HG03575 (cell line): ENCODE measurements at regions not wholly inside any gene's neighbourhood (a gene's known extent, or its start where the extent isn't known, plus 50 kb on each side); places are given as distances from the start of the nearest gene placed in this dataset.

Source experiments
- ATAC-seq: cut with Tn5 transposase; IDR thresholded peaks from one replicate; pipeline ENCODE4 v1.9.1; 2021; ENCODE audit not compliant: unreplicated experiment, insufficient number of reproducible peaks, low FRiP score; ENCODE audit errors: extremely low read depth

DNA sequence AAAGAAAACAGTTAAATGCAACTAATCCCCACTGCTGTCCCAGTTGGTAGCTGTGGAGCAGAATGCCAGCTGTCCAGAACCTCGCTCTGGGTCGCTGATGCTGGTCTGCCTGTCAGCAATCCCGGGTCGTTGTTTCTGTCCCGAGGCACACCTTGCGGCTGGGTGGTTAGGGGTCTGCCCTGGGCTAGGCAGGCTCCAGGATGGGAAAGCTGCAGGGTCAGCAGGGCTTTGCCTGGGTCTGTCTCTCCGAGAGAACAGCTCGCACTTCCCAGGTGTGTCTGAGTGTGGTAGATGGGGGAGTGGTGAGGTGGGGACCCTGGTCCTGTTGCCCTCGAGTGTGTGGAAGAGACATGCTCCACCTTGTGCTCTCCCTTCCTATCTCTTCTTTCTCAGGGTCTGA is 261.2 kb downstream of the CLIC5 start:
- no peak for ATAC-seq

DNA sequence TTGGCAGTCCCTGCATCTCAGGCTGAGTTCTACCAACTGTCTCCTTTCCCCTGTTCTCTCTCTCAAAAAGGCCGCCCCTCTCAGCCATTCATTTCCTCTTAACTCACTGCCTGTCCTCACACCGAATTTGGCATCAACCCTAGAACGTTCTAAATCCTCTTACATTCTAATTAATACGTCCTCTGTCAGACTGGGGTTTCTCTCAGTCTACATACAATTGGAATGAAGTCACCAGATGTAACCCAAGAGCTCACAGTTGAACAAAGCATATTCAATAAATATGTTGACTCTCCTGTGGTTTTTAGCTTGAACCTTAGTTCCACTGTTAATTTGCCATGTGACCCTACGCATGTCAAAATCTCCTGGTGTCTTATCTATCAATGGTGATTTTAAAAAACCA is 269.6 kb downstream of the CLIC5 start:
- no peak for ATAC-seq

DNA sequence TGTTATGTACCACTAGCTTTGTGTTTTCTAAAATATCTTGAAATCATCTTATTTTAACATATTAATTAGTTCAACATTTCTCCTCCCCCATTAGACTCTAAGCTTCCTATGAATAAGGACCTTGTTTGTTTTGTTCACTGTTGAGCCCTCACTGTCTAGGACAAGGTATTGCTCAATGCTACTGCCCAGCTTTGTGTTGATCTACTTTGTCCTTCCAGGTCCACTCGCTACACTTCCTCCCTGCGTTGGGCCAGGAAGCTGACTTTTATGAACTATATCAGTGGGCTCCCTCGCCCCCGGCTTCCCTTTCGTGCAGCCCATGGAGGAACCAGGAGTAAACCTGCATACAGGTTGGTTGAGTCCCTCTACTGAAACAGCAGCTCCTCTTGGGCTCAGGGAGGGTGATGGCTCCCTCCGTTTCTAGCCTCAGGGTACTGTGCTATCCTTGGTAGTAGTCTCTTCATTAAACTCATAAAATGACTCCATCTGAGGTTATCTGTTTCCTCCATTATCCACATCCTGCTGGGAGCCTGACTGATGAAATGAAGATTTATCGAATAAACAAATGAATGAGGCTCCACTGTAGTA is 272.5 kb downstream of the CLIC5 start:
- ATAC-seq: no peak

DNA sequence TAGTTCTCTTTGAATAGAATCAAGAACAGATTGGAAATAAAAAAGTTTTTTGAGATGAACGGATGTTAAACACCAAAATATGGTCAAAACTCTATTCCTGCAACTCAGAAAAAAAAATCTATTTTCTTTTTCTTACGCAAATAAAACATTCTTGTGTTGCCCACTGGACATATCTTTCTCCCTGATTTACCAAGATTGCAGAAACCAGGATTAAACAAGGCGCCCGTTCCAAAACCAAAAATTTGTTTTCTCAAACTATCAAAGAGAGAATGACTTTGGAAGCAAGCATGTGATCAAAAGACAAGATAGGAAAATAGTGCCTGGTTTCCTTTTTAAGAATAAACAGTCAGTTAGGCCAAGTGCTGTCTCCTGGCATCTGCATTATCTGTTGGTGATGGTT is 273.1 kb downstream of the CLIC5 start:
- ATAC-seq: no peak

DNA sequence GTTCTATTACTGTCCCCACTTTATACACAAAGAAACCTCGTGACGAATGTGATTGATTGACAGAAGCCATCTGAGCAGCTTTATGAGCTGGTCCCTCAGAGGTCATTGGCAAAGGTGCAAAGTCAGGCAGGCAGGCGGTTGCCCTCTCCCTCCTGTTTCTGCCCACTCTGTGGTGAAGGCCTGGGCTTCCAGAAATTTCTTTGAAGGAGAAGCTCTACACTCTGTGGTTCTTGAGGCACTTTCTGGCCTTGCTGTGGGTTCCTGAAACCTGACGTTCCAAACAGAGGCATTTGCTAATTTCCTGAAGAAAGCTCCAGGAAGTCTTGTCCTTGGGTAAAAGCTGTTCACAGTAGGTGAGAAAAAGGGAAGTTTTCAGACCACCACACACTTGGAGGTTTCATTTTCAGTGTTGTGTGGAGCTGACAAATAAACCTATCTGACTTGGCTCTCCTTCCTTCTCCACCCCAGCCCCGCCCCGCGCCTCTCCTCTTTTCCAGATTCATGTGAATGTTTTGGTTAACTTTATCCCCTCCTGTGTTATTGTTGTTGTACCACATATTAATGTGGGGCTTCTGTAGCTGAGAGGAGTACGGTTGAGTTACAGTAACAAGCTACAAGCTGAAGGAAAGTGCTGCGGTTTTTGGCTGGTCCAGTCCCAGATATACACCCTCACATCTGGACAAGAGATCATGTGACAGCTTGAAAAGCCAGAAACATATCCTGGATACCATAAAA is 274.1 kb downstream of the CLIC5 start:
- no peak for ATAC-seq

DNA sequence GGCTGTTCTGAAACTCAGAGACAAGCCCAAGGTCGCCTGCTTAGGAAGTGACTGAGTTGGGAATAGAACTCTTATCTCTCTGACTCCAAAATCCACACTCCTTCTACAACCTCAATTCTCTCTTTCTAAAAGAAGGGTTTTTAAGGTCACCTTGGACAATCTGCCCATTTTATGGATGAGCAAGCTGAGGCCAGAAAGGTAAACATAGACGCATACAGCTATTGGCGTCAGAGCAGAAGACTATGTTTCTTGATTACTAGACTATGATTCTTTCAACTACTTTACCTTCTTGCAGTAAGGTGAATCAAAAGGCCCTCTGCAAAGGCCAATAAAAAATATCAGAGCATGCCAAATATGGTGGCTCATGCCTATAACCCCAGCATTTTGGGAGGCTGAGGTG is 276.6 kb downstream of the CLIC5 start:
- ATAC-seq: no peak

DNA sequence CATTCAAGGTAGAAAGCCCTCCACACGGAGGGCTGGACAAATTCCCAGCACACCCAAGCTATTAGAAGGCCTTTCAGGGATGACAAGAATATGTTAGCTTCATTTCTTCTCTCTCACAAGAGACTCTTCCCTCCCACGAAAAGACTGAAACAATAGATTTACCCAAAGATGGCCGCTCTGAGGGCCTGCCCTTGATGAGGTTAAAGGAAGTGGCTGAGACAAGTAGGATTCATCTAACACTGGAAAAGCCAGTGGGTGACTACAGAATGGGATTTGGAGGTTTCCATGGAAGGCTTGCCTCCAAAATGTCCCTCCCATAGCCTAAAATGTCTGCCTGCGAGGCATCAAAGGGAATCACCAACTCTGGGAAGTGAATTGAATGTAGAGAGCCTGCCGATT is 277.6 kb downstream of the CLIC5 start:
- ATAC-seq: no peak

DNA sequence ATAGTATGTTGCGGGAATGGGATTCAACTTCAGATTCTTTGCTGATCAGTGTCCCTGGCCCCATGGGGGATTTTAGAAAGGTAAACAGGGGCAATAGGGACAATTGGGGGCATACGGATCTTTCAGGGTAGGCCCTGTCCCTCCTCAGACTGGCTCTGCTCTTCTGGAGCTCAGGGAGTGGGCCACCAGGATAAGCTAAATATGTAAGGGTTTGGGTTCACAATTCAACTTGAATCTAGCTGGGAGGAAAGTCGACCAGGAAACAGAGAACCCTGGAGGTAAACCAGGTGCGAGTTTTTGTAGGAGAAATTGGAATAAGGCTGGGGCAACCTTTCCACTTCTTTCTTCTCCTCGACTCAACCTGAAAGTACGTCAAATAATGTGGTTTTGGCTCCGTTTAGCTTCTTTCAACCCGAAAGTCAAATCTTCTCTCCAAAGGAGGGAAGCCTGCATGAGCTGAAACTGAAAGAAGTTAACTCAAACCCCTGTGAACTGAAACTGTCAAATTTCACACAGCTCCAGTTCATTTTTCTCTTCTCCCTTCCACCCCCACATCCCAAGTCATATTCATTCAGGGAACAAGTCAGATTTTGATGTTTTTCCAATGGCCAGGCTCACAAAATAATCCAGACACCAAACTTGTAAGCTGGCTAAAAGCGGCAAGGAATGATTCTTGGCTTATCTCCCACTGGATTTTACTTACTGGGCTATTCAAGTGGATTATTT is 278.2 kb downstream of the CLIC5 start:
- ATAC-seq: peak; percentile 57

DNA sequence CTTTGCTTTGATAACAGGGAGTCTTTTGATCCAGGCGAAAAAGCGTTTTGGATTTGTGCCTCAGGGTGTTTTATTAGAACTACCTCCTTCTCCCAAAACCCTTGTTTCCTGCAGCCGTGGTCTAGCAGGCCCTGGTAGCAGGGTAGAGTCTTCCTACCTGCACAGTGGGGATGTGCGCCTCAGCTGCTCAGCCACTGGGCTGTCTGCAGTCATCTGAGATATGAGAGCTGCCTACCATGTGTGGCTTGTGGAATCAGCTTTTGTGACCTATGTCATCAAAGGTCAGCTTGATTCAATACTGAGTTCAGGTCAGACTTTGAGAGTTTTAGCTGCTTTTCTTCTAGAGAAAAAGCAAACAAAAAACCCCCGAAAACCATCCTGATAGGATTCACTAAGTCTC is 279.5 kb downstream of the CLIC5 start:
- ATAC-seq: no peak

DNA sequence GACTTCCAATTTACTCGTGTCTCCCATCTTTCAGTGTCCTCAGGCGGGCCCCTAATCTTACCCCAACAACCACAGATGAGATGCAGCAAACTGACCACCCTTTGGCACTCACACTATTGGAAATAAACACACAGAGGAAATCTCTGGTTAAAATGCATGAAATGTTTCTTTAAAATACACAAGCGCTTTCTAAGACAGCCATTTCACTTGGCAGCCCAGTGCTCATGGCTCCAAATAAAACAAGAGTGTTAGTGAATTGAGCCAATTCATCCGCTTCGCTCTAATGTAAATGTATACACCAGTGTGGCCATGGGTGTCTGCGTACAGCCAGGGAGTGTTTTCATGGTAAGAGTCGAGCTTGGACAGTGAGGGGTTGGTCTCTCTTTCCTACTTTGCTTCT is 282.9 kb downstream of the CLIC5 start:
- no peak for ATAC-seq

DNA sequence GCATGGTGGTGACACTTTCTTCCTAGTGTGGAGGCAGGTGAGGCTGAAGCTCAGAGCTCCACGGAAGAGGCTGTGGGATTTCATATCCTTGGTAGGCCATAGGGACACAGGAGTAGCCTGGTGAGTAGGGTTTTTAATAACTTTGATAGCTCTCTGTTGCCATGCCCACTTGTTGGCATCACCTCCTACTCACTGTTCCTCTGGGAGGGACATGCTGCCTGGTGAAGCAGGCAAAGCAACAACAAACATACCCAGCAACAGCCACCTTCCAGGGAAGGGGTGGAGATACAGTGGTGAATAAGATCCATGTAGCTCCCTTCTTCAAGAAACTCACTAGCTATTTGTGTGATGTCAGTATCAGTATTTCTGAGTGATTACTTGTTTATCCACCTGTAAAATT is 285.4 kb downstream of the CLIC5 start:
- no peak for ATAC-seq

DNA sequence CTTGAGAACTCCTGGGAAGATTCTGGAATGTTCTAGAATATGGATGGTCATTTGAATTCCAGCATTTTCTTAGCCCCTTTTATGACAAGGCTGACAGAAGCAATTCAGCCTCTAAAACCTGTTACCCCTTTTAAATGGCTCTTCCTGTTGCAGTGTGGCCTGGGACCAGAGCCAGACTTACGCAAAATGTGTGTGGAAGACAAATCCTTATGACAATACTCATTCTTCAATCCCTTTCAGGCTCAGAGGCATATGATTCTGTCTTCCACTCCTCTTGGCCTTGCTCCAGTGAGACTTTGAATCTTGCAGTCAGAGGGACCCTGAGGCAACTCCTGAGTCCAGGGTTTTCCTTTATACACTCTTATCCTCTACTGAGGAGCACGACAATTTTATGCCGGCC is 287.0 kb downstream of the CLIC5 start:
- ATAC-seq: no peak

DNA sequence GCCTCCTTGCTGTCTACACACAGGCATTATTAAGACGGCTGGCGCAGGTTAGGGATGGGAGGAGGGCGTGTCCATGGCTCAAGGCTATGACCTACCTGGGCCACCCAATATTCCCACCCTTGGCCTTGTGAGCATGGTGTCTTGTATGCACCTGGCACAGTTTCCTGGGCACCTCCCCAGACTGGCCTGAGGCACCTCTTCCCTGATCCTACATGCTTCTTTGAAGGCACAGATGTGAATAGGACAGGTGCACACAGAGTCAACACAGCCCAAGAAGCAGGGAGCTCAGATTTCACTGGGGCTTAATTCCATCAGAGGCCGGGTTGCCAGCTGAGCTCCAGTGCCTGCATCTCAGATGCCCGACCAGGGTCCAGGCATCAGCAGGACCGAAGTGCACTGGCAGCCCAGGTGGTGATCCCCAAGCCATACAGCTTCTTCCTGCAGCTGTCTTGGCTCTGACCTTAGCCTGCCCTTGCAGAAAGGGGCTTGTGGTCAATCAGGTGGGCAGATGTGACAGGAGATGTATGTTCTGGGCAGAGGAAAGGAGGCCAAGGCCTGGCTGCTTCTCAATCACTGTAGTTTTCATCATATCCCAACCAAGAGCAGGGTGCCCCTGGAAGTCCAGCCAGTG is 287.7 kb downstream of the CLIC5 start:
- no peak for ATAC-seq

DNA sequence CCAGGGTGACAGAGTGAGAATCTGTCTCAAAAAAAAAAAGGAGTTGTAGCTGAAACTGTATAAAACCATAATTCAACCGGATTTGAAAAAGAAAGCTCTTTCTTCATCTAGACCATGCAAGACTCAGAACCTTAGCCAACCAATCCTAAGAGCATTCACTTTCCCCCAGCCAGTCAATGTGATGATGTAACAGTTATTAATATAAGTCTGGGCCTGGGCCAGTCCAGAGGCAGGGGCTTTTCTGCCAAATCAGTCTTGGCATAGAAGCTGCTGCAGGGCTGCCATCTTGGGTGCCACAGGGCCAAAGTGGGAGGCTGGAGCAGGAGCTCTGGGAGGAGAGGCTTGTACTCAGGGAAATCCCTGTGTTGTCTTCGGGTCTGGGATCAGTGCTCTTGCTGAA is 288.4 kb downstream of the CLIC5 start:
- no peak for ATAC-seq

DNA sequence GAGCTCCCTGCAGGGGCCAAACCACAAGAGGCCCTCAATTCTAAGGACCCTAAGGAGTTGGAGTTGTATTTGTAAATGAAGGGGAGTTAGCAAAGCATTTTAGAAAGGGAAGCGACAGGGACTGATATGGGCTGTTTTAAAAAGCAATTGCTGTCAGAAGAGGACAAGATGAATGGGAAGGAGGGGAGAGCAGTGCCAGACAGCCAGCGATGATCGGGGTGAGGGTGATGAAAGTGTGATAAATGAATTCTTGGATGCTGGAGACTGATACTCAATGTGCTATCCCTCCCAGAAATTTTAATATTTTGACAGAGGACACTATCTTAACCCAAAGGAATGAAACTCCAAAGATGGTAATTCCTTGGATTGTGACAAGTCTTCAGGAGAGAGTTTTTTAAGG is 289.2 kb downstream of the CLIC5 start:
- ATAC-seq: no peak

DNA sequence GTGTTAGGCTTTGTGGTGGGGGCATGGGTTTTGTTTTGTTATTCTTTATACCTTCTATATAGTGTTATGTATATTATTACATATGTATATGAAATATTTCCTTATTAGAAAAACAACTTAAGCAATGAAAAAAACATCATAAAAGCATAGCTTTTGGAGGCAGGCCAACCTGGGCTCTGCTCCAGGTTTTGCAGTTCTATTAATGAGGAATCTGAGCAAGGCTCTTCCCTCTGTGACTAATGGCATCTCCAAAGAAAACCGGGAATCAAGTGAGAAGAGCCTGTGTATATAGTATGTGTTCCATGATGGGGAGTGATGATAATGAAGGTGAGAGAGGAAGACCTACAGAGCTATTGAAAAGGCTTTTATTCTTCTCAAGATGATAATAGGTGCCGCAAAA is 291.1 kb downstream of the CLIC5 start:
- no peak for ATAC-seq

DNA sequence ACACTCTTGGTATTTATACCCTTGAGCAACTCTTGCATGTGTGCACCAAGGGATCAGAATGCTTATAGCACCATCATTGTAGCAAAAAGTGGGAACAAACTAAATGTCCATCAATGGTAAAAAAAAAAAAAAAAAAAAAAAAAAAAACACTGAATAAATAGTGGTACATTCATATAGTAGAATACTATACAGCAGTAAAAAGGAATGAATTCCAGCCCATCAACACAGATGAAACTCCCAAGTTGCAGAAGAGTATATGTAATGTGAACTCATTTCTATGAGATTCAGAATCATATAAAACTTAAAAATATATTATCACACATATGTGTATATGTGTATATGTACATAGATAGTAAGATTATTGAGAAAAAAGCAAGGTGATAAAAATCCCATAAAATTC is 291.6 kb downstream of the CLIC5 start:
- no peak for ATAC-seq

DNA sequence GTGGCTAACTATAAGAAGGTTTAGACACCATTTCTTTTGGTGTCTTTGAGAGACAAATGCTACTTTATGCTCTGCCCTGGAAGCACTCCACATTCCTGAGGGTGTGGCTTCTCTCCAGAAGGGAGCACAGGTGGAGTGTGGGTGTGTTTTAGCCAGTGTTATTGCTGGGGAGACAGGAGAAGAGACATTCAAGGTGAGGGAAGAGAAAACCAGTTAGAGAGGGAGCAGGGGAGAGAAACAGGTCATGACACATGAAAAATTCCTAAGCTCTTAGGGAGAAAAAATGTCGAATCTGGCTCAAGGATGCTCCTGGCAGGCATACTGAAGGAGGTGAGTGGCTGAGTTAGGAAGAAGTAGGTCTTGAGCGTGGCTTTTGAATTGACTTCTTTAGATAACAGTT is 292.8 kb downstream of the CLIC5 start:
- ATAC-seq: no peak

DNA sequence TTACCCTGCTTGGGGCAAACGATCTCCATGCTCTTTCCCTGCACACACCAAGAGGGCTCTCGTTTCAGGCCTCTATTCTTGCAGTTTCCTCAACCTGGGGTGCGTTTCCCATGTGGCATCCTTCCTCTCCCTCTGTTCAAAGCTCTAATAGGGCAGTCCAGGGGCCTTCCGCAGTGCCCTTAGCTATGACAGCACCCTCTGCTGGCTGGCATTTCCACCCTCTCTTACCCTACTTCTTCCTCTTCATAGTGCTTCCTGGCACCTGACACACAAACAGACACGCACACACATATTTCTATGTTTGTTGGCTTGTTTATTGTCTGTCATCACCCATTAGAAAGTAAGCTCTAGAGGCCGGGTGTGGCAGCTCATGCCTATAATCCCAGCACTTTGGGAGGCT is 294.0 kb downstream of the CLIC5 start:
- ATAC-seq: no peak

DNA sequence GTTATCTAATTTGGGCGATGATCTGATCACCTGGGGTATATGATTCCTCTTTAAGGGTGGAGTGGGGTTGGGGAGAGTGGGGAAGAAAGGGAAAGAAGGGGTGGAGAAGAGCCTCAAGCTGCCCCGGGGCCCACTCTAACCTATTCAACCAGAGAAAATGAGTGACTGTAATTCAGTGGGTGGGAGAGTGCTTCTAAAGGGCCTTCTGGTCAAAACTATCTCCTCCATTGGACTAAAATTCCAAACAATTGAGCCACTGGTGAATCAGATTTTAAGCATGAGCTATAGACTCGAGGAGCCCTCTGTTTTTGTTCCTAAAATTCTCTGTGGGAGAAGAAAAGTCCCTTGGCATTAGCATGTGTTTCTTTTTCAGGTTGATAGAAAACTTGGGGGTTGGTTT is 296.8 kb downstream of the CLIC5 start:
- ATAC-seq: no peak
